ENCODE measurements at regions not wholly inside any gene's neighbourhood (a gene's known extent, or its start where the extent isn't known, plus 50 kb on each side); places are given as distances from the start of the nearest gene placed in this dataset.

DNA sequence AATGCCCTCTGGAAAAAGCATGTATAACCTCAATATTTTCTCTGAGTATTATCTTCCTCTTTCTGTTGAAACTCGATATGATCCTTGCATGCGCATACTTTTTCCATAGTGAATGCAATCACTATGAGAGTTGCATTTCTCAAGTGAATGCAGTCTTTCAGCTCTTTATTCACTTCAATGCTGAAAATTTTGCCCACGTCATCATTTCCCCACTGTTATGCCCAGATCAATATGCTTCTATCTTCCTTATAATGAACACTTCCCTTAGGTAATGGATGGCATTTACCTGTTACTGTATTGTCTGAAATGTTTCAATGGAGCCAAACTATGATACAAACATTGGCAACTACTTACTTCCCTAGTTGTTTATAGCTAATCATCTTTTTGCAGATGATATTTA lies 866.6 kb upstream of the SLITRK6 start:
- H3K9ac ChIP-seq (ENCODE audit: insufficient read length): no peak overlapping the region

DNA sequence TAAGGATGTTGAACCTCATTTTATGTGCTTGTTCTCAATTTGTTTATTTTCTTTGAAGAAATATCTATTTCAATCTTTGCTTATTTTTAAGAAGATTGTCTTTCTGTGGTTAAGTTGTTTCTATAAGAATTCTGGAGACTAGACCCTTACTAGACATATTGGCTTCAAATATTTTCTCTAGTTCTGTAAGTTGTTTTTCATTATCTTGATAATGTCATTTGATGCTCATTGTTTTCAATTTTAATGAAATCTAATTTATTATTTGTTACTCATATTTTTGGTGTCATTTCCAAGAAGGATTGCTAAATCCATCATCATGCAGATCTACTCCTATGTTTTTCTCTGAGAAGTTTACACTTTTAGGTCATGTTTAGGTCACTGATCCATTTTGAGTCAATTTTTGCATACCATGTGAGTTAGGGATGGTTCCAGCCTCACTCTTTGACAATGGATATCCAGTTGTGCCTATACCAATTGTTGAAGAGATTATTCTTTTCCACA lies 874.8 kb upstream of the SLITRK6 start:
- Histone ChIP-seq H3K27ac (no peak overlapping the region), H3K4me3 (no peak overlapping the region), H3K9ac (ENCODE audit: insufficient read length) (no peak overlapping the region), H3K36me3 (ENCODE audit: insufficient read depth, low read length) (no peaks in the 10 kb centered on the region), H3K9me3 (ENCODE audit: low read depth, low read length) (no peaks in the 10 kb centered on the region)
- TF ChIP-seq POLR2AphosphoS5 (IDR thresholded peaks at IDR 0.05; ENCODE audit: borderline replicate concordance, low read depth, low read length): no peak
- TF ChIP-seq FOXP2 (optimal IDR thresholded peaks at IDR 0.05; ENCODE audit: control extremely low read depth, extremely low read length, insufficient read depth): no peak
- no peak for TF ChIP-seq EZH2 (IDR thresholded peaks at IDR 0.05)
- DNase-seq (ENCODE audit: low read depth, low spot score): no peak

More for the DNA sequence above, 866.6 kb upstream of the SLITRK6 start:
- no peak for DNase-seq (ENCODE audit: low read depth, low spot score)
- H3K27ac ChIP-seq: no peak overlapping the region
- no peak overlapping the region for H3K4me3 ChIP-seq
- TF ChIP-seq POLR2AphosphoS5 (IDR thresholded peaks at IDR 0.05; ENCODE audit: borderline replicate concordance, low read depth, low read length): no peak
- TF ChIP-seq EZH2 (IDR thresholded peaks at IDR 0.05): no peak
- no peak for TF ChIP-seq FOXP2 (optimal IDR thresholded peaks at IDR 0.05; ENCODE audit: control extremely low read depth, extremely low read length, insufficient read depth)
- H3K36me3 ChIP-seq (ENCODE audit: insufficient read depth, low read length): no peaks in the 10 kb centered on the region
- H3K9me3 ChIP-seq (ENCODE audit: low read depth, low read length): no peaks in the 10 kb centered on the region

DNA sequence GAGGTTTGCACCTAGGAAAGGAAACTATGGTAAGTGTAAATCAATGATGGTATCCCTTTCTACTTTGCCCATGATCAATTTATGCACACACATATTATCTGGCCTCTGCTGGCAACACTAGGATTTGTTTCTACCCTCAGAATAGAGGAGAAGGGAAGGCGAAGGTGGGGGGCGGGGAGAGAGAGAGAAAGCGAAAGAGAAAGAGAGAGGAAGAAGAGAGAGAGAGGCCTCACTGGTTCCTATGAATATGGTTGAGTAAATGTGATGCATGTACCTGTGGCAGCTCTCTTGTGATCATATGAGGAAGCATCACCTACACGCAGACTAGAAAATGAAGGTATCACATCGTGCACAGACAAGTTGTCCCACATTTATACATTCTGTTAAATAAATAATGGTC lies 882.0 kb upstream of the SLITRK6 start:
- TF ChIP-seq EZH2 (IDR thresholded peaks at IDR 0.05): no peak
- TF ChIP-seq FOXP2 (optimal IDR thresholded peaks at IDR 0.05; ENCODE audit: control extremely low read depth, extremely low read length, insufficient read depth): no peak
- TF ChIP-seq POLR2AphosphoS5 (IDR thresholded peaks at IDR 0.05; ENCODE audit: borderline replicate concordance, low read depth, low read length): no peak
- H3K9ac ChIP-seq (ENCODE audit: insufficient read length): no peak overlapping the region
- no peak overlapping the region for H3K4me3 ChIP-seq
- no peak for DNase-seq (ENCODE audit: low read depth, low spot score)
- no peak overlapping the region for H3K27ac ChIP-seq
- H3K36me3 ChIP-seq (ENCODE audit: insufficient read depth, low read length): no peaks in the 10 kb centered on the region
- no peaks in the 10 kb centered on the region for H3K9me3 ChIP-seq (ENCODE audit: low read depth, low read length)

GRCh38 chr13:86684402-86684801 lies 885.2 kb upstream of the SLITRK6 start:
- no peak overlapping the region for H3K4me3 ChIP-seq
- H3K9me3 ChIP-seq (ENCODE audit: low read depth, low read length): no peaks in the 10 kb centered on the region
- no peak for DNase-seq (ENCODE audit: low read depth, low spot score)
- no peaks in the 10 kb centered on the region for H3K36me3 ChIP-seq (ENCODE audit: insufficient read depth, low read length)
- H3K27ac ChIP-seq: no peak overlapping the region
- no peak overlapping the region for H3K9ac ChIP-seq (ENCODE audit: insufficient read length)
- TF ChIP-seq FOXP2 (optimal IDR thresholded peaks at IDR 0.05; ENCODE audit: control extremely low read depth, extremely low read length, insufficient read depth): no peak
- TF ChIP-seq POLR2AphosphoS5 (IDR thresholded peaks at IDR 0.05; ENCODE audit: borderline replicate concordance, low read depth, low read length): no peak
- TF ChIP-seq EZH2 (IDR thresholded peaks at IDR 0.05): no peak

GRCh38 chr13:86689911-86690310 lies 890.7 kb upstream of the SLITRK6 start:
- H3K4me3 ChIP-seq: no peak overlapping the region
- H3K27ac ChIP-seq: no peak overlapping the region
- no peak for DNase-seq (ENCODE audit: low read depth, low spot score)
- no peak for TF ChIP-seq EZH2 (IDR thresholded peaks at IDR 0.05)
- TF ChIP-seq FOXP2 (optimal IDR thresholded peaks at IDR 0.05; ENCODE audit: control extremely low read depth, extremely low read length, insufficient read depth): no peak
- TF ChIP-seq POLR2AphosphoS5 (IDR thresholded peaks at IDR 0.05; ENCODE audit: borderline replicate concordance, low read depth, low read length): no peak
- no peaks in the 10 kb centered on the region for H3K9me3 ChIP-seq (ENCODE audit: low read depth, low read length)
- H3K9ac ChIP-seq (ENCODE audit: insufficient read length): no peak overlapping the region
- H3K36me3 ChIP-seq (ENCODE audit: insufficient read depth, low read length): no peaks in the 10 kb centered on the region

- Histone ChIP-seq H3K27ac (no peak overlapping the region), H3K36me3 (ENCODE audit: insufficient read depth, low read length) (no peaks in the 10 kb centered on the region), H3K9me3 (ENCODE audit: low read depth, low read length) (no peaks in the 10 kb centered on the region), H3K4me3 (no peak overlapping the region), H3K9ac (ENCODE audit: insufficient read length) (no peak overlapping the region)
- no peak for DNase-seq (ENCODE audit: low read depth, low spot score)
- TF ChIP-seq POLR2AphosphoS5 (IDR thresholded peaks at IDR 0.05; ENCODE audit: borderline replicate concordance, low read depth, low read length) (no peak), EZH2 (IDR thresholded peaks at IDR 0.05) (no peak), FOXP2 (optimal IDR thresholded peaks at IDR 0.05; ENCODE audit: control extremely low read depth, extremely low read length, insufficient read depth) (no peak)
Measured at GRCh38 chr13:86692291-86692690, 893.1 kb upstream of the SLITRK6 start.

- H3K9me3 ChIP-seq (ENCODE audit: low read depth, low read length): no peaks in the 10 kb centered on the region
- no peak for DNase-seq (ENCODE audit: low read depth, low spot score)
- H3K9ac ChIP-seq (ENCODE audit: insufficient read length): no peak overlapping the region
- no peak overlapping the region for H3K4me3 ChIP-seq
- TF ChIP-seq POLR2AphosphoS5 (IDR thresholded peaks at IDR 0.05; ENCODE audit: borderline replicate concordance, low read depth, low read length): no peak
- TF ChIP-seq EZH2 (IDR thresholded peaks at IDR 0.05): no peak
- no peak for TF ChIP-seq FOXP2 (optimal IDR thresholded peaks at IDR 0.05; ENCODE audit: control extremely low read depth, extremely low read length, insufficient read depth)
- no peak overlapping the region for H3K27ac ChIP-seq
- H3K36me3 ChIP-seq (ENCODE audit: insufficient read depth, low read length): no peaks in the 10 kb centered on the region
Measured at GRCh38 chr13:86710013-86710412, 910.8 kb upstream of the SLITRK6 start.

DNA sequence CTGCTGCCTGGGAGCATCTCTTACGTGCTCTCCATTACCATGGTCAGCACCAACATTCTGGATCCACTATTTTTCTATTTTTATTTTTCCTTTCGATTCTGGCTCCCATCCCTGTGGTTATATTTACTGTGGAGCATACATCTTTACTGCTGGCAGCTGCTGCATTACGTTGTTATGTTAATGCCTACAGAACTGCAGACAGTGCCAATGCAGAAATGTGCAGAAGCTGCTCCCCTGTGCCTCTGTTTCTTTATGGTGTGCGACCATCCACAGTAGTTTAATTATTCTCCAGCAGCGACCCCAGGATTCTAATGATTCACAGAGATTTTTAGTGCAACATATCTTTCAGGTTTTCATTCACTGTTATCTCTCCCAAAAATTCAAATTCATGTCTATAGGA lies 911.7 kb upstream of the SLITRK6 start:
- no peak overlapping the region for H3K4me3 ChIP-seq
- H3K27ac ChIP-seq: no peak overlapping the region
- no peaks in the 10 kb centered on the region for H3K9me3 ChIP-seq (ENCODE audit: low read depth, low read length)
- DNase-seq (ENCODE audit: low read depth, low spot score): no peak
- H3K36me3 ChIP-seq (ENCODE audit: insufficient read depth, low read length): no peaks in the 10 kb centered on the region
- no peak for TF ChIP-seq POLR2AphosphoS5 (IDR thresholded peaks at IDR 0.05; ENCODE audit: borderline replicate concordance, low read depth, low read length)
- no peak for TF ChIP-seq FOXP2 (optimal IDR thresholded peaks at IDR 0.05; ENCODE audit: control extremely low read depth, extremely low read length, insufficient read depth)
- no peak for TF ChIP-seq EZH2 (IDR thresholded peaks at IDR 0.05)
- no peak overlapping the region for H3K9ac ChIP-seq (ENCODE audit: insufficient read length)

GRCh38 chr13:86714495-86714894 lies 915.3 kb upstream of the SLITRK6 start:
- DNase-seq (ENCODE audit: low read depth, low spot score): no peak
- Histone ChIP-seq H3K4me3 (no peak overlapping the region), H3K27ac (no peak overlapping the region), H3K36me3 (ENCODE audit: insufficient read depth, low read length) (no peaks in the 10 kb centered on the region), H3K9ac (ENCODE audit: insufficient read length) (no peak overlapping the region), H3K9me3 (ENCODE audit: low read depth, low read length) (no peaks in the 10 kb centered on the region)
- TF ChIP-seq EZH2 (IDR thresholded peaks at IDR 0.05): no peak

All from SK-N-MC (cell line).